ENCODE measurements at regions not wholly inside any gene's neighbourhood (a gene's known extent, or its start where the extent isn't known, plus 50 kb on each side); places are given as distances from the start of the nearest gene placed in this dataset.

DNA sequence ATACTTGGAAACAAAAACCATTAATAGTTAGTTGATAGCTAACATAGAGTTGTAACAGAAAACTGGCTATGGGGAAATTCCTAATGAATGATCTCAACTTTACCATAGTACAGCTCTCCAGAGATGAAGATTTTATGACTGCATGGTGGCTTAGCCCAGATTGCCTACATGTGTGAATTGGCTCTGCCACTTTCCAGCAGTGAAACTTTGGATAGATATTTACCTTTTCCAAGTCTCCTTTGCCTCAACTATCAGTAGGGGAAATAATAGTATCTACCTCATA lies 161.1 kb downstream of the LACC1 start:
- POLR2A ChIA-PET (ENCODE audit: partially characterized antibody), result no interaction called here
- no peak overlapping the region for H3K14ac ChIP-seq (ENCODE audit: insufficient read length)
- no peak overlapping the region for H4K5ac ChIP-seq (ENCODE audit: insufficient read length, low read depth, low read length)
- no peak for DNase-seq (ENCODE audit: low read depth in 1 of 2, low spot score in 2 of 2)
- no peak overlapping the region for H2AK5ac ChIP-seq (ENCODE audit: low read depth, low read length)
- H3K4me1 ChIP-seq (replicated peaks in 1 of 4; ENCODE audit: control insufficient read depth in 3 of 4, insufficient read depth in 4 of 4, low read length in 3 of 4), result peaks cover 0 to 3% (median 0%) of the 10 kb centered on the region in 4 experiments; a peak in 2 of 7 replicates
- H4K20me1 ChIP-seq (replicated peaks in 1 of 2; ENCODE audit: control insufficient read depth in 1 of 2, insufficient read depth in 2 of 2, low read length in 2 of 2), result no peaks in the 10 kb centered on the region
- TF ChIP-seq JUN (IDR thresholded peaks at IDR 0.05; ENCODE audit: low read depth, low read length), result no peak
- no peak for TF ChIP-seq SIRT6 (IDR thresholded peaks at IDR 0.05; ENCODE audit: low read length)
- TF ChIP-seq JUND (IDR thresholded peaks at IDR 0.05; ENCODE audit: low read length), result no peak
- TF ChIP-seq TCF12 (IDR thresholded peaks at IDR 0.05; ENCODE audit: low read depth, low read length), result no peak
- H3K79me1 ChIP-seq (ENCODE audit: low read depth, low read length), result no peaks in the 10 kb centered on the region
- no peaks in the 10 kb centered on the region for H3K27me3 ChIP-seq (replicated peaks in 1 of 4; ENCODE audit: control insufficient read depth in 3 of 4, extremely low read depth in 1 of 4, insufficient read depth in 3 of 4, low read length in 3 of 4)
- H3K4me3 ChIP-seq (ENCODE audit: extremely low read depth in 1 of 4, insufficient read depth in 2 of 4, low read depth in 3 of 4, low read length in 4 of 4), result no peak overlapping the region
- H3K9ac ChIP-seq (replicated peaks in 1 of 4; ENCODE audit: extremely low read depth in 1 of 4, low read depth in 3 of 4, low read length in 3 of 4), result no peak overlapping the region
- H3K18ac ChIP-seq (ENCODE audit: extremely low read depth, low read length), result no peak overlapping the region
- no peaks in the 10 kb centered on the region for H3K79me2 ChIP-seq (ENCODE audit: control insufficient read depth in 1 of 2, insufficient read depth in 2 of 2, low read length in 2 of 2)
- no peak overlapping the region for H2BK20ac ChIP-seq (ENCODE audit: low read length)
- no peaks in the 10 kb centered on the region for H3K23me2 ChIP-seq (ENCODE audit: low read depth, low read length)
- CTCF ChIA-PET (ENCODE audit: partially characterized antibody), result no interaction called here
- no peak overlapping the region for H2BK5ac ChIP-seq (ENCODE audit: low read depth, low read length)
- no peak overlapping the region for H4K8ac ChIP-seq (ENCODE audit: extremely low read depth, insufficient read depth, low read length)
- H3K23ac ChIP-seq (ENCODE audit: insufficient read length), result no peak overlapping the region
- H2BK15ac ChIP-seq (ENCODE audit: low read length), result no peak overlapping the region
- H2BK120ac ChIP-seq (replicated peaks; ENCODE audit: low read depth, low read length), result no peak overlapping the region
- H2AFZ ChIP-seq (ENCODE audit: low read length), result no peak overlapping the region
- no peaks in the 10 kb centered on the region for H3K9me3 ChIP-seq (ENCODE audit: insufficient read depth in 2 of 2, low read depth in 1 of 2, low read length in 1 of 2)
- H3K4ac ChIP-seq (replicated peaks; ENCODE audit: insufficient read length, low read depth, low read length), result no peak overlapping the region
- no peak overlapping the region for H3K56ac ChIP-seq (replicated peaks; ENCODE audit: insufficient read length, low read depth, low read length)
- no peak overlapping the region for H2BK12ac ChIP-seq (ENCODE audit: low read depth, low read length)
- H4K91ac ChIP-seq (replicated peaks; ENCODE audit: insufficient read length, low read length), result no peak overlapping the region
- no peak for FAIRE-seq
- H3K4me2 ChIP-seq (ENCODE audit: insufficient read depth in 1 of 2, low read depth in 2 of 2, low read length in 2 of 2), result no peak overlapping the region
- no peaks in the 10 kb centered on the region for H3K36me3 ChIP-seq (ENCODE audit: control insufficient read depth in 2 of 4, insufficient read depth in 4 of 4, low read length in 3 of 4)
- no peak overlapping the region for H3K27ac ChIP-seq (ENCODE audit: low read depth, low read length)
